ENCODE measurements at regions not wholly inside any gene's neighbourhood (a gene's known extent, or its start where the extent isn't known, plus 50 kb on each side); places are given as distances from the start of the nearest gene placed in this dataset.

GRCh38 chr14:85293612-85294234, 236.2 kb upstream of the FLRT2 start:
- TF ChIP-seq POLR2A (IDR thresholded peaks at IDR 0.05), result no peak
- TF ChIP-seq, protein P1, sequence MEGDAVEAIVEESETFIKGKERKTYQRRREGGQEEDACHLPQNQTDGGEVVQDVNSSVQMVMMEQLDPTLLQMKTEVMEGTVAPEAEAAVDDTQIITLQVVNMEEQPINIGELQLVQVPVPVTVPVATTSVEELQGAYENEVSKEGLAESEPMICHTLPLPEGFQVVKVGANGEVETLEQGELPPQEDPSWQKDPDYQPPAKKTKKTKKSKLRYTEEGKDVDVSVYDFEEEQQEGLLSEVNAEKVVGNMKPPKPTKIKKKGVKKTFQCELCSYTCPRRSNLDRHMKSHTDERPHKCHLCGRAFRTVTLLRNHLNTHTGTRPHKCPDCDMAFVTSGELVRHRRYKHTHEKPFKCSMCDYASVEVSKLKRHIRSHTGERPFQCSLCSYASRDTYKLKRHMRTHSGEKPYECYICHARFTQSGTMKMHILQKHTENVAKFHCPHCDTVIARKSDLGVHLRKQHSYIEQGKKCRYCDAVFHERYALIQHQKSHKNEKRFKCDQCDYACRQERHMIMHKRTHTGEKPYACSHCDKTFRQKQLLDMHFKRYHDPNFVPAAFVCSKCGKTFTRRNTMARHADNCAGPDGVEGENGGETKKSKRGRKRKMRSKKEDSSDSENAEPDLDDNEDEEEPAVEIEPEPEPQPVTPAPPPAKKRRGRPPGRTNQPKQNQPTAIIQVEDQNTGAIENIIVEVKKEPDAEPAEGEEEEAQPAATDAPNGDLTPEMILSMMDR (IDR thresholded peaks at IDR 0.05), result no peak
